HG02759 (cell line): ENCODE measurements at regions not wholly inside any gene's neighbourhood (a gene's known extent, or its start where the extent isn't known, plus 50 kb on each side); places are given as distances from the start of the nearest gene placed in this dataset.

ENCODE experiments used
- ATAC-seq: cut with Tn5 transposase; IDR thresholded peaks from one replicate; pipeline ENCODE4 v1.9.1; 2021; ENCODE audit warnings: mild to moderate bottlenecking, moderate library complexity; ENCODE audit not compliant: unreplicated experiment

GRCh38 chr21:16708101-16708835, 804.6 kb upstream of the CXADR start:
- no peak for ATAC-seq

DNA sequence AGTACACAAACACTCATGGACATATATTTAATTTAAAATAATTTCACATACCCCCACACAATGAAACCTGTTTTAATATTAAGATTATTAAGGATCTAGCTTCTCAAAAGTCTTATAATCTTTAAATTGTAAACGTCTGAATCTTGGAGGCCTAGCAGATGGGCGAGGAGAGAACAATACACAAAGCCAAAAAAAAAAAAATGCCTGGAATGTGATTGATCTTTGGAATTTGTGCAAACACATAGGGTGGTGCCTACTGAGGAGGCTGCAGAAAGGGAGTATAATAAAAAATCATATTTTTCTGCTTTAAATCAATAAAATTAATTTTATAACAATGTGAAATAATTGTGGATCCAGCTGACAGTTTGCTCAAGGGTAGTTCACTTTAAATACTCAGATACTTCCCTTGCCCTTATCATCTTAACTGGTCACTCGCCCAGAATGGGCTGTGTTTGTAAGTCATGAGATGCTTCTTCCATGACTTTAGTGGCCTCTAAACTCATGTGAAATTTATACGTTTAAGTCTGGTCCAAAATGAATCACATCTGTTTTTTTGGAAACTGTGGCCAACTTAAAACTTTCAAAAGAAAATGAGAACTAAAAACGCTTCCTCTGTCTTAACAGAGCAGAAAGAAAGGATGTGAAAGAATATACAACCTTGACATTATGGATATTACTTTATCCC, 802.8 kb upstream of the CXADR start:
- ATAC-seq = no peak

DNA sequence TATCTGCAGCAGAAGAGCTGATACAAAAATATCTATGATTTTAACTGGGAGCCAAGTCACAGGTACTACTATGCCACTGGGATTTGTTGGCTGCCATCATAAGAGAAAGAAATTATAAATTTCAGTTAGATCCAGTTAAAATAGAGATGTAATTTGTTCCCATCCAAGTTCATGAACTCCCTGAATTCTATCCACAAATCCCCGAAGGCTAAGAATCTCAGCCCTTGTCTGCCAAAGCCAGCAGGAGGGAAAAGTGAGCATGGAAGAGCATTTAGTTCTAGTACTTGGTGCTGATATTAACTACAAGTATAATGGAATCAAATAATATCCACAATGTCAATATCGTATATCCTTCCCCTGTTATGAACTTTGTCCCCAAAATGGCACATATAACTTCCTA, 801.1 kb upstream of the CXADR start:
- no peak for ATAC-seq

GRCh38 chr21:16713331-16714117, 799.3 kb upstream of the CXADR start:
- no peak for ATAC-seq

DNA sequence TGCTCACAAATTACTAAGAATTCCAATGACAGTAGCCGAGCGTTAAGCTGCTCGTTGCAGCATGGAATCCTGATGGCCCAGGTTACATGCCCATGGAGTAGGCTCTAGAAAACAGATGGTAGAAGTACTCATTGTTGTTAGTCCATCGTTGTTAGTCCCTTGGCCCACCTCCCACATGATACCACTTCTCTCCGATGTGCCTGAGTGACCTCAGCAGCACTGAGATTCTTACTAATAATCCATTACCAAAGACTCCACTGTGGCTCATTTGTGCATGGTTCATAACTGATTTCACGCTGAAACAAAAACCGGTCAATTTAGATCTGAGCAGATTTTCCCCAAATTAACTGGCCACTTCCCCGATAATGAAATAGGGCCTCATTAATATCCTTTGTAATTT, 772.3 kb upstream of the CXADR start:
- no peak for ATAC-seq

- no peak for ATAC-seq
These were observed 771.6 kb upstream of the CXADR start for GRCh38 chr21:16741141-16741665.

GRCh38 chr21:16742131-16742641, 770.7 kb upstream of the CXADR start:
- no peak for ATAC-seq

DNA sequence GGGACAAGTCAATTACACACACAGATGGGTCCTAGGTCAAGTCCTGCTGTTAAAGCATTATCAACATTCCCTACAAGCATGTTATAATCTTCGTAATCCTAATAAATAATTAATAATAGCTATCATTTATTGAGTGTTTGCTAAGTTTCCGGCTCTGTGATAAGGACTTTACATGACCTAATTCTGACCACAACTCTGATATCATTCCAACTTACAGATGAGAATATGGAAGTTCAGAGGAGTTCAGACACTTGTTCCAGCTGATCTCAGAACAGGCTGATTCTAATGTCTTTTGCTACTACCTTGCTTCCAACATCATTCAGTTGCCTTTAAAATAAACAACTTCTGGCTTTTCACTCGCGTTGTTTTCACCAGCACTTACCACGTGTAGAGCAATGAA, 770.1 kb upstream of the CXADR start:
- ATAC-seq = no peak

DNA sequence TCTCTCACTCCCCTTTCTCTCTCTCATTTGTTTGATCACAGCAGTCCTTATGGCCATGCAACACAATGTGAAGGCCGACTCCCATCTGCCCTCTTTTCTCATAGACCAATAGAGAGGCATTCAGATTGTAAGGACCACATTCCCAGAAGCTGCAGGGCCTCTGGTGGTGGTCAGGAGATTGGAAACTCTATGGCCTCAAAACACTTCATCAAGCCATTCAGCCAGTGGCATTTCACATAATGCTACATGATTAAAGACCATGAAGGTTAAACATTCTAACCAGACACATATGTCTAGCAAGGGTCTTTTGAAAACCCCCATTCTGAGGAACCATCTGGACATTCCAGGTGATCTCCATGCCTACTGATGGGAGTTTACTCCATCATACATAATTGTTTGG, 769.5 kb upstream of the CXADR start:
- ATAC-seq = no peak

DNA sequence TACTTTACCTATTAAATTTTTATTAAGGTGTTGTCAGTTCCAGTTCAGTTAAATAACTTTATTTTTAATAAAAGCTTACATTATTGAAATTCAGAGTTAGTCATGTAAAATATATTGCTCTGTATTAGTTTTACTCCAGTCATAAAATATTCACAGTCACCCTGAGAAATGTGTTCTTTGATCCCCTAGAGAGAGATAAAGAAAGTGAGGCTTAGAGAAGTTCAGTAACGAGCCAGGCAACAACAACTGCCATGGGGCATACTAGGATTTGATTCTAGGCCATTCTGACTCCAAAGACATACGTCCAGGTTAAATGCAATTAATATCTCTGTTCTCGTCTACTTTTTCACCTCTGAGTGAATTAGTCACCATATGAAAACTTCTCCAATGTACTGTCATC, 761.9 kb upstream of the CXADR start:
- ATAC-seq = no peak

DNA sequence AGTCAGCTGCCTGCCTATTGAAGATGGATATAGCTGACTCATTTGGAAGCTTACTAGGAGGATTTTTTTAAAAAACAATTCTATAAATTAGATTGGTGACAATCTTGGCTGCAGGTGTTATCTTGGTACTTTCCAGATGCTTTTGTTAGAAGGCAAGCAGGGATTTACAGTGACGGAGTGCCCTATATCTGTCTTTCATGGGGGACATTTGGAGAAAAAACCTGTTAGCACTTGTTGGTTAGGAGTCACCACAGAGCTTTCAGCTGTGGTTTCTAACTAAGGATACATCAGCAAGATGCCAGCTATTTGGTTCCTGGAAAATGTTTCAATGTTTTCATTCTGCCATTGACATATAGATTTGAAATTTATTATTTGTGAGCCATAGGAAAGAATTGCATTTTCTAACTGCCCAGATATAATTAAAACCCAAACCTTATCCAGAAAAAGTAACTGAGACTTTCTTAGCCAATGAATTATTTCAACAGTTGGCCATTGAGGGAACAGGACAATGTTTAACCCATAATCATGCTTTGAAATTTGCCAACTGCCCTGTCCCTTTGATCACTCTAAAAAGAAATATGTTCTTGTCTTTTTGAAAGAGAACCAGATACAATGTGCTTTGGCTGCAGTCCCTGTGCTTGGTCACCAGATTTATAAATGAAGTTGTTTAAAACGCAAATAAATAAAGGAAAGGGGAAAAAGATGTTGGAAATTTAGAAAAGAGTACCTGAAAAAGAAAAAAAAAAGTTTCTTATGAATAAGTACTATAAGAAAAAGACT, 761.0 kb upstream of the CXADR start:
- no peak for ATAC-seq

DNA sequence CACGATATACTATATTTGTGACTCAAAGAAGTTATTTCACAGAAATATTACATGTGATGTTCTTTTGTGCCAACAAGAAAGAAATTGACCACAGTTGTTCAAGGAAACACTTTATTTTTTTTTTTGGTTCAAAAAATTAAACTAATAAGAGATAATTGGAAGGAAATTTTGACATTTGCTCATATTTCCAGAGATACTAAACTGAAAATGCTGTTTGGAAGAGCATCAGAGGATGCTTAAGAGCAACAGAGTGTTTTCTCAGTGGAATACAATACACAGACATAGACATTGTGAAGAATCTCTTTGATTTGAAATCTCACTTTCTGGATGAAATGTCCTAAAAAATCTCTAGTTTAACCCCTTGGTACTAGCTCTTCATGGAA, 760.4 kb upstream of the CXADR start:
- ATAC-seq = no peak

GRCh38 chr21:16755061-16755460, 757.8 kb upstream of the CXADR start:
- ATAC-seq = no peak

DNA sequence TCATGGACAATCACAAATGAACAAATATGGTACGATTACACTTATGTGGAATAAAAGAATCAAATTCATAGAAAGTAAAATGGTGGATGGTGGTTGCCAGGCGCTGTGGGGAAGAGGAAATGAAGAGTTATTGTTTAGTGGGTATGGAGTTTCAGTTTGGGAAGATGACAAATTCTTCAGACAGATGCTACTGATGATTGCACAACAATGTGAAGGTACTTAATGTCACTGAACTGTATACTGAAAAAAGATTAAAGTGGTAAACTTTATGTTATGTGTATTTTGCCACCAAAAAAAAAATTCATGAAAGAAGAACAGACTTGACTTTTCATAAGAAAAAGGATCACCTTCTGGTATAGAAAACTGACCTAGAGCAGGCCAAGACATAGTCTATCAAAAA, 745.6 kb upstream of the CXADR start:
- no peak for ATAC-seq

GRCh38 chr21:16768096-16768495, 744.7 kb upstream of the CXADR start:
- ATAC-seq = no peak

GRCh38 chr21:16770266-16770665, 742.6 kb upstream of the CXADR start:
- no peak for ATAC-seq

- no peak for ATAC-seq
These were observed 739.6 kb upstream of the CXADR start for GRCh38 chr21:16773206-16773605.

DNA sequence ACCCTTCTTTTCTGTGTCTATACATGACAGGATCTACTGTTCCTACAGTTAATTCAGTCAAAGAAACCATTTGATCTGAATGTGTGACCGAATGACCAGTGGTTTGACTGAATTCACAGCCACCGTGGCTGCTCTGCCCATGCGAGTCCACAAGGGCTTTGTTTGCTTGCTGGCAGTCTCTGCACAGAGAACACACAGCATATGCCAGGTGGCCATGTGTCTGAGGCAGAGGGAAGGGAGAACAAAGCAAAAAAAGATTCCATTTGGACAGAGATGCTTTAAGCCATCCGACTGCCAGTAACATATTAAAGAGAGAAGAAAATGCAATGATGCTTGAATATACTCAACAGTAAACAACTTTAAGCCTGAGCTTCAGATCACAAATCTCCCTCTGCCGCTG, 737.8 kb upstream of the CXADR start:
- ATAC-seq = no peak

DNA sequence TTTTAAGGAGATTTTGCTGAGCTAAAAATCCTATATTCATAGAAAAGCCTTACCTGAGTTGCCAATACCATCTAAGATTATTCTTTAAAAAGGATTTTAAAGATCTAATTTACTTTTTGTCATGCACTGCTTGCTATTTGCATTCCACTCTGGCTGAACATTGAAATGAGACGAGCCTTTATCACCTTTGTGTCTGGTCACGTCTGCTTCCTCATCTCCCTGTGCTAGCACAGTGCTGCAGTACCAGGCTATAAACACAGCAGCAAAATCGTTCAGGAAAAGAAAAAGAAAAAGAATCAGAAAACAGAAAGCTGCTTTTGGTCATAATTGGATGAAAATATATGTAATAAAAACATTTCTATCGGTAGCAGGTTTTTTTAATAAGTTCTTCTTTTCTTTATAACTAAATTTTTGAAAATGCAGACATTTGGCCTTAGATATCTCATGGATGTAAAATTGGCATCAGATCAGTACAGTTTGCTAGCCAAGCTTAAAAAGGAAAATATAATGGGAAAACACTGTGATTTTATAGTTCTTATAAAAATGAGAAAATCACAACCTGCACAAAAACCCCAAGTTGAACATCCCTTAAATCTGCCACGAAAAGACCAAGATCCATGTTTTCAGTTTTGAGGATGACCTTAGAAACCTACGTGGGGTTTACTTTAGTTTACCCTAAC, 735.7 kb upstream of the CXADR start:
- ATAC-seq = no peak

GRCh38 chr21:16788584-16788983, 724.3 kb upstream of the CXADR start:
- no peak for ATAC-seq
